Esophagus muscularis mucosa (tissue), 3 donors: ENCODE measurements at regions not wholly inside any gene's neighbourhood (a gene's known extent, or its start where the extent isn't known, plus 50 kb on each side); places are given as distances from the start of the nearest gene placed in this dataset.

ENCODE experiments used
- CTCF ChIP-seq, 3 experiments: fragments of 200-600 bp in 2 of 3; fragments of 450-650 bp in 1 of 3; sonication (generic) in 2 of 3; IDR thresholded peaks; one replicate each; pipeline ENCODE4 v1.5.1; 2017 to 2019; ENCODE audit warnings: antibody characterized with exemption in 3 of 3, mild to moderate bottlenecking in 2 of 3, moderate library complexity in 1 of 3
- POLR2A ChIP-seq: fragments of 450-650 bp; IDR thresholded peaks from one replicate; pipeline ENCODE4 v1.6.1; 2017; ENCODE audit warnings: antibody characterized with exemption, moderate library complexity, mild to moderate bottlenecking, low read depth
- POLR2AphosphoS5 ChIP-seq, 2 donors: sonication (generic); formaldehyde crosslinking; IDR thresholded peaks; one replicate each; pipeline ENCODE4 v1.6.1; 2017; ENCODE audit warnings: antibody characterized with exemption in 2 of 2

- TF ChIP-seq POLR2AphosphoS5 (IDR thresholded peaks at IDR 0.05) = no peak
- no peak for TF ChIP-seq CTCF (IDR thresholded peaks at IDR 0.05)
- no peak for TF ChIP-seq POLR2A
Measured at GRCh38 chr16:63301349-63301748, 1265.1 kb upstream of the CDH8 start.
